Fibroblast of skin of left biceps (primary cell): ENCODE measurements at regions not wholly inside any gene's neighbourhood (a gene's known extent, or its start where the extent isn't known, plus 50 kb on each side); places are given as distances from the start of the nearest gene placed in this dataset.

Source experiments
- DNase-seq, 2 experiments: peaks; one replicate each; pipeline ENCODE4 v3.0.0-alpha.2; 2013; ENCODE audit warnings: low read depth in 2 of 2

GRCh38 chr11:45062974-45063635 is 83.3 kb upstream of the PRDM11 start:
- DNase-seq: no peak

- DNase-seq: no peak
These were observed 82.8 kb upstream of the PRDM11 start for GRCh38 chr11:45063669-45064068.

GRCh38 chr11:45067966-45068365 is 78.5 kb upstream of the PRDM11 start:
- no peak for DNase-seq

- no peak for DNase-seq
These were observed 75.2 kb upstream of the PRDM11 start for GRCh38 chr11:45071232-45071631.

GRCh38 chr11:45073685-45074141 is 72.7 kb upstream of the PRDM11 start:
- no peak for DNase-seq

GRCh38 chr11:45075519-45075918 is 70.9 kb upstream of the PRDM11 start:
- DNase-seq: no peak

- no peak for DNase-seq
These were observed 70.5 kb upstream of the PRDM11 start for GRCh38 chr11:45075952-45076351.

- DNase-seq: no peak
These were observed 69.7 kb upstream of the PRDM11 start for GRCh38 chr11:45076761-45077160.

GRCh38 chr11:45078236-45079074 is 68.0 kb upstream of the PRDM11 start:
- DNase-seq: no peak

- DNase-seq: no peak
These were observed 67.4 kb upstream of the PRDM11 start for GRCh38 chr11:45079075-45079444.

GRCh38 chr11:45079567-45079942 is 66.9 kb upstream of the PRDM11 start:
- no peak for DNase-seq

GRCh38 chr11:45079943-45080719 is 66.3 kb upstream of the PRDM11 start:
- no peak for DNase-seq

- no peak for DNase-seq
These were observed 63.5 kb upstream of the PRDM11 start for GRCh38 chr11:45082744-45083543.

- no peak for DNase-seq
These were observed 62.8 kb upstream of the PRDM11 start for GRCh38 chr11:45083544-45084087.

- no peak for DNase-seq
These were observed 60.6 kb upstream of the PRDM11 start for GRCh38 chr11:45085646-45086501.

- no peak for DNase-seq
These were observed 59.9 kb upstream of the PRDM11 start for GRCh38 chr11:45086526-45086925.

GRCh38 chr11:45087086-45087899 is 59.1 kb upstream of the PRDM11 start:
- no peak for DNase-seq

- DNase-seq: no peak
These were observed 58.6 kb upstream of the PRDM11 start for GRCh38 chr11:45087900-45088160.

GRCh38 chr11:45089251-45089650 is 57.2 kb upstream of the PRDM11 start:
- DNase-seq: peak; percentile 76 to 79
